H54 (cell line): ENCODE measurements at regions not wholly inside any gene's neighbourhood (a gene's known extent, or its start where the extent isn't known, plus 50 kb on each side); places are given as distances from the start of the nearest gene placed in this dataset.

Experiments
- DNase-seq: peaks from one replicate; pipeline ENCODE4 v3.0.0; 2011; ENCODE audit warnings: low spot score, mixed read lengths; ENCODE audit not compliant: insufficient read length
- FAIRE-seq: peaks from 3 replicates; lab custom pipeline; 2011; peaks lifted over from hg19 to GRCh38; lab: Jason Lieb, UNC
- POLR2A ChIP-seq: IDR thresholded peaks from 2 replicates; pipeline ENCODE4 v1.6.1; 2011; ENCODE audit warnings: low read depth, mild to moderate bottlenecking, low read length

GRCh38 chr7:110205899-110206298 lies 885.0 kb upstream of the LRRN3 start:
- DNase-seq = no peak
- TF ChIP-seq POLR2A = no peak
- FAIRE-seq = no peak

GRCh38 chr7:110209884-110210283 lies 881.0 kb upstream of the LRRN3 start:
- no peak for TF ChIP-seq POLR2A
- FAIRE-seq = no peak
- DNase-seq = no peak

DNA sequence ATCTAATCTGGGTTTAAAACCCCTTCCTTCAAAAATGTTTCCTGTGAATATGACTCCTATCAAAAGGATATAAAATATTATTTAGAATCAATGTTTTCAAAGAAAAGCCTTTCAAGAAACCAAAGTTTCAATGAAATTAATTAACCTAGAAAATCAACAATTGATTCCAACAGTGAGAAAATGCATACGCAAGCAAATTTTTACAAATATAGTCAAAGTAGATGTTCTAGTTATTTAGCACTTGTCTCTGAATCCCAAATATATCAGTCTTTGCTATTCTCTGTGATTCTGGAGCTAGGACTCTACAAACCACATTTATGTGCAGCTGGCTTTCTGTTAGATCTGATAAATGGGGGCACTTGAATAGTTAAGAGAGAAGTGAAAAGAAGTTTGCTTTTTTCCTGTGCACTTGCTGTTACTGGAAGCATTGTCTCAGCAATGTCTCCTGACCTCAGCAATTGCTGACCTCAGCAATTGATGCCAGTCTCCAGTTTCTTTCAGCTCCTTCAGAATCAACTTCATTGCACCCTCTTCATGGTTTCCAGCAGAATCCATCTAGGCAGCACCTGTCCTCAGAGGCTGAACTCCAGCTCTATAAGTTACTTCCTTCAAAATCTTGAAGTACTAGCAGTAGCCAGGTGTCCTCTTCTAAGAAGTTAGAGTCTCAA lies 879.9 kb upstream of the LRRN3 start:
- no peak for FAIRE-seq
- no peak for TF ChIP-seq POLR2A

GRCh38 chr7:110224643-110225042 lies 866.3 kb upstream of the LRRN3 start:
- FAIRE-seq (peak; percentile 75), DNase-seq (no peak)
- TF ChIP-seq POLR2A = no peak

More for the DNA sequence above, 879.9 kb upstream of the LRRN3 start:
- no peak for DNase-seq

- FAIRE-seq = no peak
- no peak for DNase-seq
- no peak for TF ChIP-seq POLR2A
Observed at GRCh38 chr7:110246118-110246517, 844.8 kb upstream of the LRRN3 start.

- FAIRE-seq = no peak
- TF ChIP-seq POLR2A = no peak
- no peak for DNase-seq
Observed at GRCh38 chr7:110253093-110253492, 837.8 kb upstream of the LRRN3 start.

GRCh38 chr7:110257673-110258072 lies 833.3 kb upstream of the LRRN3 start:
- no peak for TF ChIP-seq POLR2A
- no peak for DNase-seq
- FAIRE-seq = no peak

DNA sequence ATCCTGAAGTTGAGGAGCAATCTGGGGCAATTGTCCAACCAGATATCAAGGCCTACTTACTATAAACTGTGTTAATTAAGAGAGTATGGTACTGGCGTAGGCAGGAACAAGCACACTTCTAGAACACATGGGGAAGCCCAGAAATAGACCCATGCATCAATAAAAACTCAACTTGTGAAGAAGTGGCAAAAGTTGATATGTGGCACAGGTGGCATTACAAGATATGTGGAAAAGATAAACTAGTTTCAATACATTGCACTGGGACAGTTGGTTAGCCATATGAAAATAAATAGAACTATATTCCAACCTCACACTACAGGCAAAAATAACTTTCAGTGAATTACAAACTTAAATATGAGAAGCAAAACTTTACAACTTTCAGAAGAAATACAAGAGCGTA lies 828.7 kb upstream of the LRRN3 start:
- FAIRE-seq (no peak), DNase-seq (no peak)
- TF ChIP-seq POLR2A = no peak

DNA sequence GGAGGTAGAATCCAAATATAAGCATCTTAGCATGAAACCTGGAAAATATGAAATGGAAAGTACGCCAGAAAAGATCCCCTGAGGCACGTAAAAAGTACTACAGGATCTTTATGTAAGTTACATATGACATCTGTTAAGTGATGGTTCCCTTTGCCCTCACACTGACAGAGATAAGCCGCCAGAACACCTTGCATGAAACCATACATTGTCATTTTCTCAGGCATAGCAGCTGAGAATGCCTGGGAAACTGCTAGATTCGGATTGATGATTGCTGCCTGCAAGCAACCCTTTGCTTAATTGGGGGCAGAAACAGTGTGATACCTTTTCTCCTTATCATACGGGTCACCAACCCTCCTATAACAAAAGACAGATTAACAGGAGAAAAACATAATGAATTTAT lies 826.6 kb upstream of the LRRN3 start:
- DNase-seq = no peak
- TF ChIP-seq POLR2A = no peak
- FAIRE-seq = no peak

- no peak for FAIRE-seq
- no peak for TF ChIP-seq POLR2A
- no peak for DNase-seq
Observed at GRCh38 chr7:110281362-110281761, 809.6 kb upstream of the LRRN3 start.

DNA sequence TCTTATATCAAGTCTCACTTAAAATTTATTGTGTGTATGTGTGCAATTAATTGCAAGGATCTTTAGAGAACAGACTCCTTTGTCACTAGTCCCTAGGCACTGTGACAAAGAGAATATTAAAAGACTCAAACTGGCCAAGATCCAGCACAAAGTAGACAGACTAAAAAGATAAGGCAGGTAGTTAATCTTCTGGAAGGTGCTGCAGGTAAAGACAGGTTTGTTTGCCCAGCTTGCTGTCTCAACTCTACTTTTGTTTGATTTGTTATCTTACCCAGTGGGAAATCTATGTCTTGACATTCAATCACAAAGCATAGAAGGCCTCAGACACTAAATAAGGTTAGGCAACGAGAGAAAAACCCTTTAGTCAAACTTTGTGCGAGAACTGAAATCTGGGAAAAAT lies 807.9 kb upstream of the LRRN3 start:
- TF ChIP-seq POLR2A = no peak
- no peak for DNase-seq
- FAIRE-seq = no peak

DNA sequence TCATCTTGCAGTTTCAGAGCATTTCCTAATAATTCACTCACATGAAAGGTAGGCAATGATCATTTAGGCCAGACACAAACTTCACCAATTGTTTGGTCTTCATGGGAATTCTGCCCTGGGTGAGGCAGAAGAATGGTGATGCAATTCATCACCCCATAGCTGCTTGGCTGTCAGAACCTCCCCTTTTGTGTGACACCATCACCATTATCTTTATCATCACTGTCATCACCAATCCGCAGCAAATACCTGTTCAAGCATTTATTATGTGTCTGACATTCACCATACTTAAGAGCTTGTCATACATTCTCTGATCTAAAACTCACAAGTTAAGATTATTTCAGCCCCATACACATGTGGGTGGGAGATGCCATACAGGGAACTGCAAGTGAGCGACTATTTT lies 799.5 kb upstream of the LRRN3 start:
- FAIRE-seq (no peak), DNase-seq (no peak)
- no peak for TF ChIP-seq POLR2A

DNA sequence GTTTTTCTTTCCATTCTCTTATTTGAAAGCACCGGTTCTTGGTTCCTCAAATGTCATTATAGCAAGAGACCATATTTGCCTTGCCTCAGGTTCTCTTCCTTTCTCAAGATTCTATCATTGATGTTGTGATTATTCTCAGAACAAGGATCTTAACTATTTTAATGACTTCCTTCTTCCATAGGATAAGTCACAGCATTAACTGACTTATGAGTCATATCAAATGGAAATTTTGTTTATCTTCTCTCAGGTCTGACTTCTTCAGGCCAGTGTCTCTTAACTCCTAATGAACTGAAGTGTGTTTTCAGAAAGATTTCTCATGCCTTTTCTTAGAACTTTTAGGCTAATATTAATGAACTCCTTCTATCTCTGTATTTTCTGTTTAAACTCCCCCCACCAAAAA lies 794.6 kb upstream of the LRRN3 start:
- DNase-seq = no peak
- TF ChIP-seq POLR2A = no peak
- FAIRE-seq = no peak

- DNase-seq = no peak
- TF ChIP-seq POLR2A = no peak
- no peak for FAIRE-seq
Observed at GRCh38 chr7:110307776-110308175, 783.2 kb upstream of the LRRN3 start.

DNA sequence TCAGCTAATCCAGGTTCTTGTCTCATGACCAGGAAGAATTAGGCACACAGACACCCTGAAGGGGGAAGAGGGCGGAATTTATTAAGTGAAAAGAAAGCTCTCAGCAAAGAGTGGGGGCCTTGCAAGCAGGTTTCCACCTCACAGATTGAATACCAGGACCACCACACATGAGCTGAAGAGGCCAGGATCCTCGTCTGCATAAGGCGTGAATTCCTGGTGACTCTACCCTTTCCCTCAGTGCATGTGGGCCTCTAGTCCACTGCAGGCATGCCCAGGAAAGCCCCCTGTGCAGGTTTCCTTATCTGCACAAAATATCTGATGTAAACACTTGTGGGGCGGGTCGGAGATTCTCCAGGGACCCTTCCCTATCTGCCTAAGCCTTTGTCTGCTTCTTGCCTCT lies 782.1 kb upstream of the LRRN3 start:
- DNase-seq (no peak), FAIRE-seq (no peak)
- TF ChIP-seq POLR2A = no peak
